ENCODE measurements at regions not wholly inside any gene's neighbourhood (a gene's known extent, or its start where the extent isn't known, plus 50 kb on each side); places are given as distances from the start of the nearest gene placed in this dataset.

- TF ChIP-seq POLR2A (IDR thresholded peaks at IDR 0.05) (no peak), CTCF (IDR thresholded peaks at IDR 0.05) (no peak)
Measured at GRCh38 chr4:38585871-38586270, 78.1 kb upstream of the KLF3 start.

Measured in right lobe of liver (tissue), 4 donors.